ENCODE measurements at regions not wholly inside any gene's neighbourhood (a gene's known extent, or its start where the extent isn't known, plus 50 kb on each side); places are given as distances from the start of the nearest gene placed in this dataset.

DNA sequence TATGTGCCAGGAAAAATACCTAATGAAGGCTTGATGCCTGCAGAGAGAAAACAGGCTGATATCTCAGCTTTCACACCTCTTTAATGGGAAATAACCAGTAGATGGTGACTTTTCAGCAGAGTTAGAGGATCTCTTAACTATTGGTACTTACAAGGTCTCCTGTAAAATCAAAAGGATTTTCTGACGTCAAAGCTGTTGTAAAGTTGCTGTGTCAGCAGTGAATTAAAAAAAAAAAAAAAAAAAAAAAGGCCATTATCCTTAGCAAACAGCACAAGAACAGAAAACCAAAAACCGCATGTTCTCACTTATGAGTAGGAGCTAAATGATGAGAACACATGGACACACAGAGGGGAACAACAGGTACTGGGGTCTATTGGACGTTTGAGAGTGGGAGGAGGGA is 349.1 kb downstream of the AMY1C start:
- H3K4me1 ChIP-seq (ENCODE audit: insufficient read depth, low read length, poor library complexity, severe bottlenecking): no peaks in the 10 kb centered on the region
- no peaks in the 10 kb centered on the region for H3K36me3 ChIP-seq (ENCODE audit: insufficient read depth, low read length)
- no peaks in the 10 kb centered on the region for H3F3A ChIP-seq (ENCODE audit: low read depth)
- H2AFZ ChIP-seq (ENCODE audit: low read length): no peak overlapping the region
- H4K20me1 ChIP-seq (ENCODE audit: insufficient read depth, low read length, poor library complexity, severe bottlenecking): no peaks in the 10 kb centered on the region
- no peaks in the 10 kb centered on the region for H3K9me2 ChIP-seq (replicated peaks; ENCODE audit: low read depth, low read length)
- no peaks in the 10 kb centered on the region for H3K27me3 ChIP-seq (ENCODE audit: insufficient read depth, low read length, poor library complexity, severe bottlenecking)
- no peak overlapping the region for H3K4me2 ChIP-seq (ENCODE audit: low read depth, low read length, poor library complexity, severe bottlenecking)
- no peak for TF ChIP-seq EZH2phosphoT487 (IDR thresholded peaks at IDR 0.05; ENCODE audit: borderline replicate concordance)
- TF ChIP-seq, protein P1, sequence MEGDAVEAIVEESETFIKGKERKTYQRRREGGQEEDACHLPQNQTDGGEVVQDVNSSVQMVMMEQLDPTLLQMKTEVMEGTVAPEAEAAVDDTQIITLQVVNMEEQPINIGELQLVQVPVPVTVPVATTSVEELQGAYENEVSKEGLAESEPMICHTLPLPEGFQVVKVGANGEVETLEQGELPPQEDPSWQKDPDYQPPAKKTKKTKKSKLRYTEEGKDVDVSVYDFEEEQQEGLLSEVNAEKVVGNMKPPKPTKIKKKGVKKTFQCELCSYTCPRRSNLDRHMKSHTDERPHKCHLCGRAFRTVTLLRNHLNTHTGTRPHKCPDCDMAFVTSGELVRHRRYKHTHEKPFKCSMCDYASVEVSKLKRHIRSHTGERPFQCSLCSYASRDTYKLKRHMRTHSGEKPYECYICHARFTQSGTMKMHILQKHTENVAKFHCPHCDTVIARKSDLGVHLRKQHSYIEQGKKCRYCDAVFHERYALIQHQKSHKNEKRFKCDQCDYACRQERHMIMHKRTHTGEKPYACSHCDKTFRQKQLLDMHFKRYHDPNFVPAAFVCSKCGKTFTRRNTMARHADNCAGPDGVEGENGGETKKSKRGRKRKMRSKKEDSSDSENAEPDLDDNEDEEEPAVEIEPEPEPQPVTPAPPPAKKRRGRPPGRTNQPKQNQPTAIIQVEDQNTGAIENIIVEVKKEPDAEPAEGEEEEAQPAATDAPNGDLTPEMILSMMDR (conservative IDR thresholded peaks at IDR 0.05; ENCODE audit: low read length): no peak
- no peaks in the 10 kb centered on the region for H3K79me2 ChIP-seq (ENCODE audit: insufficient read depth, low read length)
- no peak overlapping the region for H3K4me3 ChIP-seq (ENCODE audit: low read length, poor library complexity, severe bottlenecking)
- H3K9me3 ChIP-seq (ENCODE audit: insufficient read depth, low read depth, low read length): no peaks in the 10 kb centered on the region
- H3K9ac ChIP-seq (ENCODE audit: low read depth, low read length, poor library complexity, severe bottlenecking): no peak overlapping the region

- no peak overlapping the region for H3K4me3 ChIP-seq (ENCODE audit: low read length, poor library complexity, severe bottlenecking)
- H3K36me3 ChIP-seq (ENCODE audit: insufficient read depth, low read length): no peaks in the 10 kb centered on the region
- no peak overlapping the region for H3K9ac ChIP-seq (ENCODE audit: low read depth, low read length, poor library complexity, severe bottlenecking)
- no peaks in the 10 kb centered on the region for H3K4me1 ChIP-seq (ENCODE audit: insufficient read depth, low read length, poor library complexity, severe bottlenecking)
- no peak overlapping the region for H3K4me2 ChIP-seq (ENCODE audit: low read depth, low read length, poor library complexity, severe bottlenecking)
- no peaks in the 10 kb centered on the region for H3K79me2 ChIP-seq (ENCODE audit: insufficient read depth, low read length)
- H3K9me3 ChIP-seq (ENCODE audit: insufficient read depth, low read depth, low read length): no peaks in the 10 kb centered on the region
- no peaks in the 10 kb centered on the region for H3F3A ChIP-seq (ENCODE audit: low read depth)
- no peak for TF ChIP-seq EZH2phosphoT487 (IDR thresholded peaks at IDR 0.05; ENCODE audit: borderline replicate concordance)
- TF ChIP-seq, protein P1 (conservative IDR thresholded peaks at IDR 0.05; ENCODE audit: low read length): no peak
- H3K9me2 ChIP-seq (replicated peaks; ENCODE audit: low read depth, low read length): no peaks in the 10 kb centered on the region
- H3K27me3 ChIP-seq (ENCODE audit: insufficient read depth, low read length, poor library complexity, severe bottlenecking): no peaks in the 10 kb centered on the region
- H4K20me1 ChIP-seq (ENCODE audit: insufficient read depth, low read length, poor library complexity, severe bottlenecking): no peaks in the 10 kb centered on the region
- H2AFZ ChIP-seq (ENCODE audit: low read length): no peak overlapping the region
Observed at GRCh38 chr1:104100115-104100514, 350.4 kb downstream of the AMY1C start.

DNA sequence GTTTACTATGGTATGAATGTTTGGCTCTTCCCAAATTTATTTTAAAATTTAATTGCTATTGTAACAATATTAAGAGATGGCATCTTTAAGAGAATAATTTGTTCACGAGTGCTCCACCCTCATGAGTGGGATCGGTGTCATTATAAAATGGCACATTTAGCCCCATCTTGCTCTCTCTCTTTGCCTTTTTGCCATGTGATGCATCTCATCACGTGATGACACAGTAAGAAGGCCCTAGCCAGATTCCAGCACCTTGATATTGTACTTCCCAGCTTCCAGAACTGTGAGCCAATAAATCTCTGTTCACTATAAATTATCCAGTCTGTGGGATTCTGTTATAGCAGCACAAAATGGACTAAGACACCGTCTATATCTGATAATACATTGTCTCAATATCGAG is 355.8 kb downstream of the AMY1C start:
- Histone ChIP-seq H3K9me3 (ENCODE audit: insufficient read depth, low read depth, low read length) (no peaks in the 10 kb centered on the region), H3K27me3 (ENCODE audit: insufficient read depth, low read length, poor library complexity, severe bottlenecking) (no peaks in the 10 kb centered on the region), H2AFZ (ENCODE audit: low read length) (no peak overlapping the region), H3K79me2 (ENCODE audit: insufficient read depth, low read length) (no peaks in the 10 kb centered on the region), H3K4me2 (ENCODE audit: low read depth, low read length, poor library complexity, severe bottlenecking) (no peak overlapping the region), H4K20me1 (ENCODE audit: insufficient read depth, low read length, poor library complexity, severe bottlenecking) (no peaks in the 10 kb centered on the region), H3K4me3 (ENCODE audit: low read length, poor library complexity, severe bottlenecking) (no peak overlapping the region), H3K9ac (ENCODE audit: low read depth, low read length, poor library complexity, severe bottlenecking) (no peak overlapping the region), H3F3A (ENCODE audit: low read depth) (no peaks in the 10 kb centered on the region), H3K9me2 (replicated peaks; ENCODE audit: low read depth, low read length) (no peaks in the 10 kb centered on the region), H3K36me3 (ENCODE audit: insufficient read depth, low read length) (no peaks in the 10 kb centered on the region), H3K4me1 (ENCODE audit: insufficient read depth, low read length, poor library complexity, severe bottlenecking) (no peaks in the 10 kb centered on the region)
- TF ChIP-seq EZH2phosphoT487 (IDR thresholded peaks at IDR 0.05; ENCODE audit: borderline replicate concordance): no peak
- TF ChIP-seq, protein P1 (conservative IDR thresholded peaks at IDR 0.05; ENCODE audit: low read length): no peak
